HEK293 (cell line): ENCODE measurements at regions not wholly inside any gene's neighbourhood (a gene's known extent, or its start where the extent isn't known, plus 50 kb on each side); places are given as distances from the start of the nearest gene placed in this dataset.

ENCODE experiments used
- CTCF ChIA-PET: fragments of 350-600 bp; formaldehyde crosslinking; extraction: SDS; loops from one replicate; lab custom pipeline; 2021; ENCODE audit warnings: antibody characterized with exemption; lab: Yijun Ruan, JAX
- POLR2A ChIA-PET: fragments of 300-600 bp; formaldehyde crosslinking; extraction: SDS; loops from one replicate; lab custom pipeline; 2020; ENCODE audit warnings: antibody characterized with exemption, inconsistent platforms; lab: Yijun Ruan, JAX
- H3K27ac ChIP-seq: fragments of 200-500 bp; sonication (Bioruptor generic); 2 replicates; pipeline ENCODE4 v1.5.1; 2014; ENCODE audit warnings: low read depth, low read length, control low read depth, inconsistent platforms; ENCODE audit errors: extremely low read depth
- H3K36me3 ChIP-seq, 2 experiments: fragments of 200-500 bp in 1 of 2; sonication (Bioruptor generic) in 1 of 2; 1 replicate in 1 of 2; 2 replicates in 1 of 2; pipeline ENCODE4 v1.5.1; 2014 to 2017; ENCODE audit warnings: inconsistent platforms in 2 of 2, low read length in 2 of 2; ENCODE audit not compliant: control insufficient read depth in 2 of 2, insufficient read depth in 1 of 2
- H3K4me1 ChIP-seq: fragments of 200-500 bp; sonication (Bioruptor generic); 2 replicates; pipeline ENCODE4 v1.5.1; 2014; ENCODE audit warnings: mild to moderate bottlenecking, low read length, inconsistent platforms; ENCODE audit not compliant: control insufficient read depth, insufficient read depth
- H3K4me3 ChIP-seq: 2 replicates; pipeline ENCODE4 v1.5.1; 2011; ENCODE audit warnings: low read depth, mild to moderate bottlenecking, control low read depth, low read length, moderate library complexity
- H3K9me3 ChIP-seq: fragments of 200-500 bp; sonication (Bioruptor generic); 2 replicates; pipeline ENCODE4 v1.5.1; 2014; ENCODE audit warnings: low read depth, low read length, inconsistent platforms; ENCODE audit not compliant: control insufficient read depth, insufficient read depth
- ATF2 ChIP-seq: fragments of 450-650 bp; formaldehyde crosslinking; IDR thresholded peaks from 2 replicates; pipeline ENCODE4 v1.5.1; 2016; ENCODE audit warnings: missing biosample characterization, missing genetic modification characterization, low read depth
- GLIS1 ChIP-seq: fragments of 450-650 bp; formaldehyde crosslinking; IDR thresholded peaks from 2 replicates; pipeline ENCODE4 v1.5.1; 2016; ENCODE audit warnings: missing biosample characterization, missing genetic modification characterization
- KLF16 ChIP-seq: fragments of 450-650 bp; formaldehyde crosslinking; IDR thresholded peaks from 2 replicates; pipeline ENCODE4 v1.5.1; 2017; ENCODE audit warnings: missing biosample characterization, missing genetic modification characterization
- TCF7L2 ChIP-seq: IDR thresholded peaks from 2 replicates; pipeline ENCODE4 v1.6.1; 2011; ENCODE audit warnings: low read depth, mild to moderate bottlenecking, inconsistent platforms, low read length, moderate library complexity, borderline replicate concordance
- YY2 ChIP-seq: fragments of 450-650 bp; formaldehyde crosslinking; IDR thresholded peaks from 2 replicates; pipeline ENCODE4 v1.5.1; 2016; ENCODE audit warnings: missing biosample characterization, missing genetic modification characterization
- ZNF121 ChIP-seq: fragments of 450-650 bp; formaldehyde crosslinking; IDR thresholded peaks from 2 replicates; pipeline ENCODE4 v1.5.1; 2016; ENCODE audit warnings: missing biosample characterization, missing genetic modification characterization
- ZNF133 ChIP-seq: fragments of 450-650 bp; formaldehyde crosslinking; IDR thresholded peaks from 2 replicates; pipeline ENCODE4 v1.5.1; 2016; ENCODE audit warnings: missing biosample characterization, missing genetic modification characterization
- ZNF169 ChIP-seq: fragments of 450-650 bp; formaldehyde crosslinking; IDR thresholded peaks from 2 replicates; pipeline ENCODE4 v1.5.1; 2016; ENCODE audit warnings: missing biosample characterization, missing genetic modification characterization
- ZNF202 ChIP-seq: fragments of 450-650 bp; formaldehyde crosslinking; IDR thresholded peaks from 2 replicates; pipeline ENCODE4 v1.5.1; 2016; ENCODE audit warnings: missing biosample characterization, missing genetic modification characterization, borderline replicate concordance
- ZNF26 ChIP-seq: fragments of 450-650 bp; formaldehyde crosslinking; IDR thresholded peaks from 2 replicates; pipeline ENCODE4 v1.5.1; 2016; ENCODE audit warnings: missing biosample characterization, missing genetic modification characterization
- ZNF280C ChIP-seq: fragments of 450-650 bp; formaldehyde crosslinking; IDR thresholded peaks from 2 replicates; pipeline ENCODE4 v1.5.1; 2016; ENCODE audit warnings: missing biosample characterization, missing genetic modification characterization
- ZNF341 ChIP-seq: fragments of 450-650 bp; formaldehyde crosslinking; IDR thresholded peaks from 2 replicates; pipeline ENCODE4; 2016; ENCODE audit warnings: low read depth, missing biosample characterization, missing genetic modification characterization
- ZNF391 ChIP-seq: fragments of 450-650 bp; formaldehyde crosslinking; IDR thresholded peaks from 2 replicates; pipeline ENCODE4 v1.5.1; 2016; ENCODE audit warnings: low read depth, missing biosample characterization, missing genetic modification characterization, borderline replicate concordance
- ZNF521 ChIP-seq: fragments of 450-650 bp; formaldehyde crosslinking; IDR thresholded peaks from 2 replicates; pipeline ENCODE4 v1.5.1; 2017; ENCODE audit warnings: missing biosample characterization, mild to moderate bottlenecking, missing genetic modification characterization
- ZNF544 ChIP-seq: fragments of 450-650 bp; formaldehyde crosslinking; IDR thresholded peaks from 2 replicates; pipeline ENCODE4 v1.5.0; 2017; ENCODE audit warnings: missing biosample characterization, missing genetic modification characterization
- ZNF548 ChIP-seq: fragments of 450-650 bp; formaldehyde crosslinking; IDR thresholded peaks from 2 replicates; pipeline ENCODE4 v1.5.1; 2016; ENCODE audit warnings: missing biosample characterization, missing genetic modification characterization
- ZNF558 ChIP-seq: fragments of 450-650 bp; formaldehyde crosslinking; IDR thresholded peaks from 2 replicates; pipeline ENCODE4 v1.5.1; 2016; ENCODE audit warnings: missing biosample characterization, missing genetic modification characterization
- ZNF585B ChIP-seq: fragments of 450-650 bp; formaldehyde crosslinking; IDR thresholded peaks from 2 replicates; pipeline ENCODE4 v1.5.1; 2016; ENCODE audit warnings: missing biosample characterization, missing genetic modification characterization
- ZNF596 ChIP-seq: fragments of 450-650 bp; IDR thresholded peaks from 2 replicates; pipeline ENCODE4 v1.5.0; 2018; ENCODE audit warnings: missing biosample characterization, mild to moderate bottlenecking, missing genetic modification characterization, moderate library complexity
- ZNF610 ChIP-seq: fragments of 450-650 bp; formaldehyde crosslinking; IDR thresholded peaks from 2 replicates; pipeline ENCODE4 v1.5.1; 2016; ENCODE audit warnings: missing biosample characterization, missing genetic modification characterization, borderline replicate concordance
- ZNF629 ChIP-seq: fragments of 450-650 bp; formaldehyde crosslinking; IDR thresholded peaks from 2 replicates; pipeline ENCODE4 v1.5.1; 2017; ENCODE audit warnings: missing biosample characterization, missing genetic modification characterization
- ZNF658 ChIP-seq: fragments of 450-650 bp; formaldehyde crosslinking; IDR thresholded peaks from 2 replicates; pipeline ENCODE4; 2016; ENCODE audit warnings: missing biosample characterization, missing genetic modification characterization
- ZNF776 ChIP-seq: fragments of 450-650 bp; formaldehyde crosslinking; IDR thresholded peaks from 2 replicates; pipeline ENCODE4 v1.5.0; 2017; ENCODE audit warnings: missing biosample characterization, missing genetic modification characterization, borderline replicate concordance
- ZNF837 ChIP-seq: fragments of 450-650 bp; formaldehyde crosslinking; IDR thresholded peaks from 2 replicates; pipeline ENCODE4 v1.5.1; 2016; ENCODE audit warnings: missing biosample characterization, missing genetic modification characterization
- ZSCAN5A ChIP-seq: fragments of 450-650 bp; formaldehyde crosslinking; IDR thresholded peaks from 2 replicates; pipeline ENCODE4 v1.5.1; 2016; ENCODE audit warnings: missing biosample characterization, missing genetic modification characterization

GRCh38 chr6:137744877-137745276 is 122.2 kb upstream of the TNFAIP3 start:
- no peak overlapping the region for H3K27ac ChIP-seq
- no peaks in the 10 kb centered on the region for H3K9me3 ChIP-seq
- TF ChIP-seq ZNF133 (tag by site-specific recombination) (no peak), TCF7L2 (no peak), ZNF544 (tag by site-specific recombination) (no peak), ZNF341 (no peak), ZNF121 (tag by site-specific recombination) (no peak), ZNF26 (no peak), ZNF558 (no peak), ZNF202 (tag by site-specific recombination) (no peak), ZNF585B (tag by site-specific recombination) (no peak), ZNF776 (tag by site-specific recombination) (no peak), GLIS1 (tag by site-specific recombination) (no peak), ZNF596 (tag by site-specific recombination) (no peak), ZNF658 (tag by site-specific recombination) (no peak), ZNF629 (tag by site-specific recombination) (no peak), ZNF610 (no peak)
- no peaks in the 10 kb centered on the region for H3K36me3 ChIP-seq
- CTCF ChIA-PET: interaction anchor here (0.6 to 1.1 kb wide), 2 partner anchors 37 to 53 kb away, joined by 3 to 4 read pairs; no protein-coding TSS in a partner anchor
- POLR2A ChIA-PET: no interaction called here
- no peaks in the 10 kb centered on the region for H3K4me1 ChIP-seq
- no peak overlapping the region for H3K4me3 ChIP-seq

- no peaks in the 10 kb centered on the region for H3K4me1 ChIP-seq
- TF ChIP-seq ZNF280C (tag by site-specific recombination) (no peak), ZNF169 (tag by site-specific recombination) (no peak), ZSCAN5A (no peak), ATF2 (tag by site-specific recombination) (no peak), ZNF837 (no peak), YY2 (tag by site-specific recombination) (no peak), ZNF391 (no peak), ZNF521 (tag by site-specific recombination) (no peak), KLF16 (tag by site-specific recombination) (no peak), ZNF548 (no peak)
- TF ChIP-seq, all 188 proteins: peak for 0
- Histone ChIP-seq H3K27ac (no peak overlapping the region), H3K9me3 (no peaks in the 10 kb centered on the region), H3K36me3 (no peaks in the 10 kb centered on the region), H3K4me3 (no peak overlapping the region)
- ChIA-PET POLR2A (no interaction called here), CTCF (interaction anchor here (0.6 to 1.1 kb wide), 2 partner anchors 37 to 53 kb away, joined by 3 to 4 read pairs; no protein-coding TSS in a partner anchor)
These were observed 121.7 kb upstream of the TNFAIP3 start for GRCh38 chr6:137745321-137745720.
